KOPT-K1 (cell line): ENCODE measurements at regions not wholly inside any gene's neighbourhood (a gene's known extent, or its start where the extent isn't known, plus 50 kb on each side); places are given as distances from the start of the nearest gene placed in this dataset.

Source experiments
- H3K27ac ChIP-seq: fragments of 200-600 bp; sonication (generic); 2 replicates; pipeline ENCODE4 v1.5.1; 2016; ENCODE audit warnings: antibody characterized with exemption, mild to moderate bottlenecking, low read depth, low read length; ENCODE audit not compliant: poor library complexity, severe bottlenecking
- H3K36me3 ChIP-seq: fragments of 200-600 bp; sonication (generic); 2 replicates; pipeline ENCODE4 v1.5.1; 2017; ENCODE audit warnings: antibody characterized with exemption, mild to moderate bottlenecking, low read length, moderate library complexity; ENCODE audit not compliant: insufficient read depth
- H3K9me3 ChIP-seq: fragments of 200-600 bp; sonication (generic); 2 replicates; pipeline ENCODE4 v1.5.1; 2017; ENCODE audit warnings: antibody characterized with exemption, low read length, mild to moderate bottlenecking; ENCODE audit not compliant: insufficient read depth, poor library complexity, severe bottlenecking

- Histone ChIP-seq H3K9me3 (no peaks in the 10 kb centered on the region), H3K27ac (no peak overlapping the region), H3K36me3 (no peaks in the 10 kb centered on the region)
Measured at GRCh38 chr4:159543831-159544230, 441.0 kb downstream of the RAPGEF2 start.

DNA sequence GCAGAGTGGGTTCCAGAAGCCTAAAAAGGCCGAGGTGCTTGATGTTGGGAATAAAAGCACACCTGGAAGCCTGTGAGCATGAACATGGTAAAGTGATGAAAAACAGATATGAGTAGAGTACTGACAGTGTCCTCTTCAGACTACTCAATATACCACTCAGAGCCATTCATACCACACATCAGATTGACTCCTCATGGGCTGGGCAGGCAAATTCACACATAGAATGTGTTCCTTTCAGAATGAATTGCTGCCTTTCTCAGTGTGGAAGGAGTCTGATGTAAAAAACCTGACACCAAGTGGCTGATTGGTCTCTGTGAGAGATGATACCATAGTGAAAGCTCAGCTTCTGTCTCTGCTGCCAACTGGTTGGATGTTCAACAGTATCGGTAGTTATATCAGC, 442.7 kb downstream of the RAPGEF2 start:
- no peak overlapping the region for H3K27ac ChIP-seq
- no peaks in the 10 kb centered on the region for H3K36me3 ChIP-seq
- H3K9me3 ChIP-seq: no peaks in the 10 kb centered on the region

GRCh38 chr4:159547645-159548308, 444.9 kb downstream of the RAPGEF2 start:
- H3K27ac ChIP-seq: no peak overlapping the region
- H3K36me3 ChIP-seq: no peaks in the 10 kb centered on the region
- H3K9me3 ChIP-seq: no peaks in the 10 kb centered on the region

DNA sequence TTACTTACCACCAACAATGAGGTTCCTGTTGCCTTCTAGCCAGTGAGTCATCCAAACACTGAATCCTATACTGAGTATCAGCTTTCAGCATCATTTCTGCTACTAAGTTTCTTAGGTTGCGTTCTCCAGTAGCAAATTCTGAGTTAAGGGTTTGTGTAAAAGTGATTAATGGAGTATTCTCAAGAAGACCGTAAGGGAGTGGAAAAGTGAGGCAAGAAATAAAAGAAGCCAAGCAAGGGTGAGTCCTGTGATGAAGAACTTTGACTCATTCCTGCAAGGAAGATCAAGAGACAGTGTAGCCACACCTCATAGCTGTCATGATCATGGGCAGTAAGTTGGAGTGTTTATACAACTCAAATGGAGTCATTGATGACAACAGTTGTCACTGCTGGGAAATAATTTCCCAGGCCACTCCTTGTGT, 446.2 kb downstream of the RAPGEF2 start:
- Histone ChIP-seq H3K9me3 (no peaks in the 10 kb centered on the region), H3K27ac (no peak overlapping the region), H3K36me3 (no peaks in the 10 kb centered on the region)

DNA sequence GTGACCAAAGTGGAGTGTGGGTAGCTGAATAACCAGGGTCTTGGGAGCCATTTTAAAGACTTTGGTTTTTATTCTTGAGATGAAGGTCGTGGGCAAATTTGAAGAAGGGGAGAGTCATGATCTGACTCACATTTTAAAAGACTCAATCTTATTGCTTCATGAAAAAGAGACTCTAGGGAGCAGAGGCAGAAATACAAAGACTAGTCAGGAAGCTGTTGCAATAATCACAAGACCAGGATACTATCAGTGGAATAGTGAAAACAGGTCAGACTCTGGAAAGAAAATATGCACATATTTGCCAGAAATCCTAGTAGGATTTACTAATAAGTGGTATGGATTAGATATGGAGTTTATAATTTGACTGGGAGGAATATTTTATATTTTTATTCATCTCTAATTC, 448.4 kb downstream of the RAPGEF2 start:
- Histone ChIP-seq H3K27ac (no peak overlapping the region), H3K9me3 (no peaks in the 10 kb centered on the region), H3K36me3 (no peaks in the 10 kb centered on the region)

GRCh38 chr4:159552979-159553768, 450.3 kb downstream of the RAPGEF2 start:
- no peaks in the 10 kb centered on the region for H3K36me3 ChIP-seq
- H3K9me3 ChIP-seq: no peaks in the 10 kb centered on the region
- no peak overlapping the region for H3K27ac ChIP-seq

- H3K27ac ChIP-seq: no peak overlapping the region
- H3K36me3 ChIP-seq: no peaks in the 10 kb centered on the region
- H3K9me3 ChIP-seq: no peaks in the 10 kb centered on the region
Measured at GRCh38 chr4:159555873-159556272, 453.0 kb downstream of the RAPGEF2 start.

- H3K27ac ChIP-seq: no peak overlapping the region
- H3K36me3 ChIP-seq: no peaks in the 10 kb centered on the region
- H3K9me3 ChIP-seq: no peaks in the 10 kb centered on the region
Measured at GRCh38 chr4:159562366-159562765, 459.5 kb downstream of the RAPGEF2 start.

DNA sequence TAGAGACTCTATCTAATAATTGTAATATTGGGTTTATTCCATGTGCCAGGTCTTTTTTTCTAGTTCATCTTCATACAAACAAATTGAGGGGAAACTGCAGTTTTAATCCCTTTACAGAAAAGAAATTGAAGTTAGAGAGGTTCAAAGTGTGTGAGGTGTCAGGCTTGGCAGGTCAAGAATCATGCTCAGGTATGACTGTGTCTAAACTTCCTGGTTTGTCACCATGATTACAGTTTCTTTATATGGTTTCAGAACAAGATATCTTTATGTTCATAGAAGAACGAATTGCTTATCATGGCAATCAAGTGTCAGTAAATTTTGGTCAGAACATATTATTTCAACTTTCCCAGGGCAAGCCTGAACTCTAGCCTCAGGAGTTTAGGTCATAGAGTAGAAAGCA, 460.4 kb downstream of the RAPGEF2 start:
- Histone ChIP-seq H3K36me3 (no peaks in the 10 kb centered on the region), H3K9me3 (no peaks in the 10 kb centered on the region), H3K27ac (no peak overlapping the region)

DNA sequence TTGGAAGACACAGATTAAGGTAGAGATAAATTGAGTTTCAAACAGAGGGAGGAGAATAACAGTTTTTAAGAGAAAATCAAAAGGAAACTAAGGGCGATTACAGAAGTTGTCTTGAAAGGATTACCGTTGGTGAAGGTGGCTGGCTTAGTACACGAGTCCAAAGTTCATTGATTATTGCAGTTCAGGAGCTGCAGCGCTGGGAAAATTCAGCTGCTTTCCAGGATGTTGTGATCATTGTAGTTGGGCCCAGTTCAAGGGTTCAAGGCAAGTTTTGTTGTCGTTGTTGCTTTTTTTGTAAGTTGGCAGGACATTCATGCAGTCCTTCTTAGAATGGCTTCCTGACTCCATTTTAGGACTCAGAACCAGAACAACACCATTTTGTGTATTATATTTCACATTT, 461.7 kb downstream of the RAPGEF2 start:
- Histone ChIP-seq H3K36me3 (no peaks in the 10 kb centered on the region), H3K9me3 (no peaks in the 10 kb centered on the region), H3K27ac (no peak overlapping the region)

DNA sequence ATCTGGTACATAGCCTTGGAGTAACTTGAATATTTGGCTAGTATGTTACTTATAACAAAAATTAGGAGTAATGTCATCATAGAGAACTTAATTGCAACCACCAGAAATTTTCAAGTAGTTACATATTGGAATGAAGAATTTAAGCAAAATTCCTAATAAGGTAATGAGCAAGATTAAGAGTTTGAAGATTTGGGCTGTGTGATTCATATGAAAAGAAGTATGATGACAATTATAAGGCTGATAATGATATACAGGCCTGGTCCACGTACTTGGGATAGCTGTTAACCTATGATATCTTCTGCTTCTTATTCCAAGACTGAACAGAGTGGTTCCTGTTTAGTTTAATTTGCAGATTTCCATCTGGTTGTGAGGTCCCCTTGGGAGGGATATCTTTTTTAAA, 463.9 kb downstream of the RAPGEF2 start:
- Histone ChIP-seq H3K36me3 (no peaks in the 10 kb centered on the region), H3K9me3 (no peaks in the 10 kb centered on the region), H3K27ac (no peak overlapping the region)

GRCh38 chr4:159577241-159577640, 474.4 kb downstream of the RAPGEF2 start:
- H3K27ac ChIP-seq: no peak overlapping the region
- H3K36me3 ChIP-seq: no peaks in the 10 kb centered on the region
- no peaks in the 10 kb centered on the region for H3K9me3 ChIP-seq

- H3K36me3 ChIP-seq: no peaks in the 10 kb centered on the region
- no peak overlapping the region for H3K27ac ChIP-seq
- peaks cover 14% of the 10 kb centered on the region for H3K9me3 ChIP-seq
Measured at GRCh38 chr4:159582685-159583084, 479.8 kb downstream of the RAPGEF2 start.

GRCh38 chr4:159592898-159593556, 490.1 kb downstream of the RAPGEF2 start:
- no peaks in the 10 kb centered on the region for H3K36me3 ChIP-seq
- H3K27ac ChIP-seq: no peak overlapping the region
- H3K9me3 ChIP-seq: no peaks in the 10 kb centered on the region

- Histone ChIP-seq H3K27ac (no peak overlapping the region), H3K9me3 (no peaks in the 10 kb centered on the region), H3K36me3 (no peaks in the 10 kb centered on the region)
Measured at GRCh38 chr4:159593681-159594080, 490.8 kb downstream of the RAPGEF2 start.
